ENCODE measurements at regions not wholly inside any gene's neighbourhood (a gene's known extent, or its start where the extent isn't known, plus 50 kb on each side); places are given as distances from the start of the nearest gene placed in this dataset.

- DNase-seq (ENCODE audit: low read depth in 1 of 2, low spot score in 1 of 2) = no peak
Observed at GRCh38 chr14:101191101-101191720, 287.7 kb upstream of the RTL1 start.

GRCh38 chr14:101191721-101192660 is 288.5 kb upstream of the RTL1 start:
- no peak for DNase-seq (ENCODE audit: low read depth in 1 of 2, low spot score in 1 of 2)

- DNase-seq (ENCODE audit: low read depth in 1 of 2, low spot score in 1 of 2) = no peak
Observed at GRCh38 chr14:101192661-101193000, 289.1 kb upstream of the RTL1 start.

- no peak for DNase-seq (ENCODE audit: low read depth in 1 of 2, low spot score in 1 of 2)
Observed at GRCh38 chr14:101193106-101193844, 289.8 kb upstream of the RTL1 start.

- DNase-seq (ENCODE audit: low read depth in 1 of 2, low spot score in 1 of 2) = no peak
Observed at GRCh38 chr14:101193845-101194372, 290.4 kb upstream of the RTL1 start.

- no peak for DNase-seq (ENCODE audit: low read depth in 1 of 2, low spot score in 1 of 2)
Observed at GRCh38 chr14:101194373-101195308, 291.1 kb upstream of the RTL1 start.

GRCh38 chr14:101195309-101195901 is 291.9 kb upstream of the RTL1 start:
- no peak for DNase-seq (ENCODE audit: low read depth in 1 of 2, low spot score in 1 of 2)

DNA sequence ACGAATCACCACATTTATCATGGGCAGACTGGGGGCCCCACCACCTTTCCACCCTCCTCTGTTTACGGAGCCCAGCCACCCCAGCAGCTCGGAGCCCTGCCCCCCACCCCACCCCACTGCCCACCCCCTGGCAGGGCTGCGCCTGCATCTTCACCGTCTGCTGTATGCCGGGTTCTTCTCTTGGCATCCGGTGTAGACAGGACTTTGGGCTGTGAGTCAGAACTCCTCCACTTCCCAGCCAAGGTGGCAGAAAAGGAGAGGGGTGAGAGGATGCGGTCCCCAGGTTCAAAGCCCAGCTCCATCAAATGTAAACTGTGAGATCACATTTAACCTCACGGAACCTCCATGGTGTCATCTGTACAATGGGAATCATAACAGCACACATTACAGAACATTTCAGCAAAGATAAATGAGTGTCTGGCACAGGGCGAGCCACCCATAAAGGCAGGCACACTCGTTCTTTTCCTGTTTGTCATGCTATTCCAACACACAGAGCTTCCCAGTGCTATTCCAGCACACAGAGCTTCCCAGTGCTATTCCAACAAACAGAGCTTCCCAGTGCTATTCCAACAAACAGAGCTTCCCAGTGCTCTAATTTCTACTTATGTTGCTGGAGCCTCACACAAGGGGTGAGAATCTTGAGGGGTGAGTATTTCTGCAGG is 292.7 kb upstream of the RTL1 start:
- no peak for DNase-seq (ENCODE audit: low read depth in 1 of 2, low spot score in 1 of 2)

- no peak for DNase-seq (ENCODE audit: low read depth in 1 of 2, low spot score in 1 of 2)
Observed at GRCh38 chr14:101196795-101197590, 293.5 kb upstream of the RTL1 start.

- no peak for DNase-seq (ENCODE audit: low read depth in 1 of 2, low spot score in 1 of 2)
Observed at GRCh38 chr14:101197595-101198397, 294.3 kb upstream of the RTL1 start.

DNA sequence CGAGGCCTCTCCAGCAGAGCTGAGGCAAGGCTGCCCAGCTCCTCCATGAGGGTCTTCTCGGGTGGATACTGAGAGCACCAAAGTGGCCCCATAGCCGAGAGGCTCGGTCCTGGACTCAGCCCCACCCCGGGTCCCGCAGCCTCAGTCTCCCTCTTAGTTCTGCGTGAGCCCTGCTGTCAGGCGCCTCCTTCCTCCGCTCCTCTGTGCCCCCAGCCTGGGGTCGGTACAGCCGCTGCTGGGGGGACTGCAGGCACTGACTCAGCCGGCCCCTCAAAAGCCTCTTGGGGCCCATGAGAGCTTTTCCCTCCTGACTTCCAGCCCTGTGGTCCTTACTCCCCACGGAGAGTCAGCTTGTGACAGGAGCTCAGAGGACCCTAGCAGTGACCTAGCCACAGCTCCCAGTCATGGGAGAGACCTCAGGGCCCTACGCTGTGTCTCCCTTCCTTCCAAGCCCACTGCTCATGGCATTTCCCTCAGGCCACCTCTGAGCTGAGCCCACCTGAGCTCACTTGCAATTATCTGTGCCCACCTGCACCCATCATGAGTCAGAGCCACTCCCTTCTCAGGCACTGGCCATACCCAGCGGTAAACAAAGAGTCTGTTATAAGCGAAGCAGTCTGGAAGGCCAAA is 295.0 kb upstream of the RTL1 start:
- DNase-seq (ENCODE audit: low read depth in 1 of 2, low spot score in 1 of 2) = no peak

DNA sequence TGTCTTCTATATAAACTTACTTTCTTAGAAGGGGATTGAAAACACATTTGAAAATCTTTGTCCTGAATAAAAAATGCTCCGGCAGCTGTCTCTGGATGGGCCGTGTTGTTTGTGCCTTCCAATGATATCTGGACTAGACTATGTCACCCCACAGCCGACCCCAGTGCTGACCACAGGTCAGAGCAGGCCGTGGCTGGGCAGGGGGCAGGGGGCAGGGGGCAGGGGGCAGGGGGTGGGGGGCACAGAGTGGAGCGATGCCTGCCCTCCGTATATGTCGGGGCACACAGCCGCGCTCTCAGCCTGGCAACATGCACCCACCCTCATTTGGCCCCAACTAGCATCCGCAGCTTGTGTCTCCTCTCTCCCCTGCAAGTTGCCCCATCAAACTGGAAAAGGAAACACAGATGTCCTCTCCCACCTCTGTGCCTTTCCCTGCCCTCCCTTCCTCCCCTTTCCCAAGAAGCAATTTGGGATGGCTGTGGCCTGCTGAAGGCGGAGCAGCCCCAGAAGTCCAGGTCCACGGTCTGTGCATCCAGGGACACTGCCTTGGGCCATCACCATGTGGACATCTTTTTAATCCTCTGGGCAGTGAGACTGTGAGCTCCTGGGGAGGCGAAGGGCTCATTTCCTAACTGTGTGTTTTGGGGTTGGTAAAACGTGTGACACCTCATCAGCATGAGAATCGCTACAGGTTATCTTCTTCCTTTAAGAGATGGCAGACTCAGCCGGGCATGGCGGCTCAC is 295.7 kb upstream of the RTL1 start:
- no peak for DNase-seq (ENCODE audit: low read depth in 1 of 2, low spot score in 1 of 2)

GRCh38 chr14:101200008-101200649 is 296.6 kb upstream of the RTL1 start:
- DNase-seq (ENCODE audit: low read depth in 1 of 2, low spot score in 1 of 2) = no peak

GRCh38 chr14:101200650-101201516 is 297.4 kb upstream of the RTL1 start:
- DNase-seq (ENCODE audit: low read depth in 1 of 2, low spot score in 1 of 2) = no peak

DNA sequence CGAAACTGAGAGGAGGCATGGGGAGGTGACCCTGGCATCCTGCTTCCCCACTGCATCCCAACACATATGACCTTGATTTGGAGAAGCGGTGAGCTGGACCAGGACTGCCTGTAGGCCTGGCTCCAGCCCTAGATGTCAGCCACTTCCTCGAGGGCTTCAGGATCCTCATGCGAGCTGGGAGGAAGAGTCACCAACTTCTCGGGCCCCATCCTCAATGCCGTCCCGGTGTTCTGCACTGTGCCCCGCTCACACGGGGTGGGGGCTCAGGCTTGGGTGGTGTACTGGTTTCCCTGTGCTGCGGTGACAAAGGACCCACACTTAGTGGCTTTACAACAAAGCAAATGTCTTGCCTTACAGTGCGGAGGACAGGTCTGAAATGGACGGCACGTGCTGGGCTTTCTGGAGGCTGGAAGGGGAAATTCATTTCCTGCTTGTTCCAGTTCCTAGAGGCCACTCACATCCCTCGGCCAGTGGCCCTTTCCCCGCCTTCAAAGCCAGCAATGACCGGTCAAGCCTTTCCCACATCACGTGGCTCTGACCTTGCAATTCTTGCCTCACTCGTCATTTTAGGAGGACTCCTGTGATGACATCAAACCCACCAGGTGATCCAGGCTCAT is 298.1 kb upstream of the RTL1 start:
- DNase-seq (ENCODE audit: low read depth in 1 of 2, low spot score in 1 of 2) = no peak

All from activated T-helper 1 cell treated with anti-CD3 and anti-CD28 coated beads, Interleukin-2, amount 50 U/mL, for 16 hours (primary cell).